Left lung (tissue), 4 donors: ENCODE measurements at regions not wholly inside any gene's neighbourhood (a gene's known extent, or its start where the extent isn't known, plus 50 kb on each side); places are given as distances from the start of the nearest gene placed in this dataset.

Experiments used
- ATAC-seq: fragments of 200-7000 bp; cut with Tn5 transposase; one replicate; pipeline ENCODE4 v1.9.1; 2020; ENCODE audit warnings: moderate library complexity
- DNase-seq, 4 donors: peaks; one replicate each; pipeline ENCODE4 v3.0.0-alpha.2; 2013 to 2020
- H3K27ac ChIP-seq, 2 donors: fragments of 200-600 bp; sonication (generic) in 1 of 2; one replicate each; pipeline versions ENCODE4 v1.5.0 to v1.8.0; 2020 to 2021
- H3K27me3 ChIP-seq, 2 donors: fragments of 200-600 bp; sonication (generic) in 1 of 2; one replicate each; pipeline versions ENCODE4 v1.5.0 to v1.8.0; 2020 to 2021
- H3K36me3 ChIP-seq, 2 donors: fragments of 200-600 bp; sonication (generic) in 1 of 2; one replicate each; pipeline versions ENCODE4 v1.5.0 to v1.8.0; 2020 to 2021
- H3K4me1 ChIP-seq, 2 donors: fragments of 200-600 bp; one replicate each; pipeline ENCODE4 v1.8.0; 2021
- H3K4me3 ChIP-seq, 2 donors: fragments of 200-600 bp; sonication (generic) in 1 of 2; one replicate each; pipeline versions ENCODE4 v1.5.0 to v1.8.0; 2020 to 2021; ENCODE audit warnings: mild to moderate bottlenecking in 1 of 2
- H3K9me3 ChIP-seq, 2 donors: fragments of 200-600 bp; sonication (generic) in 1 of 2; one replicate each; pipeline versions ENCODE4 v1.5.0 to v1.8.0; 2020 to 2021
- intact Hi-C, 2 donors: fragments of 100-400 bp; cut with DNase I; formaldehyde crosslinking; loops; one replicate each; pipeline versions ENCODE4 v1.11.2 to v1.14.2; 2022
- TF ChIP-seq, protein P1 (sequence below), 2 donors: fragments of 200-600 bp; sonication (generic) in 1 of 2; IDR thresholded peaks; one replicate each; pipeline versions ENCODE4 v1.5.0 to v1.8.0; 2021; ENCODE audit warnings: antibody characterized with exemption in 2 of 2
- donor health status: DM: no; HTN: yes; CAD: no.
- donor health status: DM: no; HTN: no; CAD: no.

GRCh38 chr9:4435197-4435596 is 55.1 kb upstream of the SLC1A1 start:
- Histone ChIP-seq H3K36me3 (no peaks in the 10 kb centered on the region), H3K4me1 (peaks cover 0 to 1% of the 10 kb centered on the region in 2 donors), H3K27me3 (no peaks in the 10 kb centered on the region), H3K27ac (no peak overlapping the region), H3K9me3 (no peaks in the 10 kb centered on the region), H3K4me3 (no peak overlapping the region)
- no peak for DNase-seq
- ATAC-seq, result no peak
- TF ChIP-seq, protein P1, sequence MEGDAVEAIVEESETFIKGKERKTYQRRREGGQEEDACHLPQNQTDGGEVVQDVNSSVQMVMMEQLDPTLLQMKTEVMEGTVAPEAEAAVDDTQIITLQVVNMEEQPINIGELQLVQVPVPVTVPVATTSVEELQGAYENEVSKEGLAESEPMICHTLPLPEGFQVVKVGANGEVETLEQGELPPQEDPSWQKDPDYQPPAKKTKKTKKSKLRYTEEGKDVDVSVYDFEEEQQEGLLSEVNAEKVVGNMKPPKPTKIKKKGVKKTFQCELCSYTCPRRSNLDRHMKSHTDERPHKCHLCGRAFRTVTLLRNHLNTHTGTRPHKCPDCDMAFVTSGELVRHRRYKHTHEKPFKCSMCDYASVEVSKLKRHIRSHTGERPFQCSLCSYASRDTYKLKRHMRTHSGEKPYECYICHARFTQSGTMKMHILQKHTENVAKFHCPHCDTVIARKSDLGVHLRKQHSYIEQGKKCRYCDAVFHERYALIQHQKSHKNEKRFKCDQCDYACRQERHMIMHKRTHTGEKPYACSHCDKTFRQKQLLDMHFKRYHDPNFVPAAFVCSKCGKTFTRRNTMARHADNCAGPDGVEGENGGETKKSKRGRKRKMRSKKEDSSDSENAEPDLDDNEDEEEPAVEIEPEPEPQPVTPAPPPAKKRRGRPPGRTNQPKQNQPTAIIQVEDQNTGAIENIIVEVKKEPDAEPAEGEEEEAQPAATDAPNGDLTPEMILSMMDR (IDR thresholded peaks at IDR 0.05), result no peak
- intact Hi-C loops, result no loop called here

DNA sequence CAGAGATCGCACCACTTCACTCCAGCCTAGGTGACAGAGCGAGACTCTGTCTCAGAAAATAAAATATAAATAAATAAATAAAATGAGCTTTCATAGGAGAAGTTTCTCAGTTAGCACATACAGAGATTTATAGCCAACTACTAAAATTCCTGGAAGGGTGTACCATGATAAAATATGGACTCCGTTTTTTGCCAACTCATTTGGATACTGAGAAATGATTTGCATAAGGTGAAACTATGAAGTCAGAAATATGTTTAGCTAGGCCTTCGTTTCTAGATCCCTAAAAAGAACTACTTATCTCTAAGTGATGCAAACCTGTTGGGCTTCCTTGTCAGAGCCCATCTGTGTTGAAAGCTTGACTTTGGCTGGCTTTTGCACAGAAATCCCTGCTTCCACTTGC is 56.9 kb upstream of the SLC1A1 start:
- Histone ChIP-seq H3K4me3 (no peak overlapping the region), H3K27me3 (no peaks in the 10 kb centered on the region), H3K4me1 (peaks cover 0 to 3% of the 10 kb centered on the region in 2 donors), H3K36me3 (no peaks in the 10 kb centered on the region), H3K27ac (no peak overlapping the region), H3K9me3 (no peaks in the 10 kb centered on the region)
- DNase-seq (no peak), ATAC-seq (no peak)
- intact Hi-C loops, result no loop called here
- TF ChIP-seq, protein P1 (IDR thresholded peaks at IDR 0.05), result no peak

DNA sequence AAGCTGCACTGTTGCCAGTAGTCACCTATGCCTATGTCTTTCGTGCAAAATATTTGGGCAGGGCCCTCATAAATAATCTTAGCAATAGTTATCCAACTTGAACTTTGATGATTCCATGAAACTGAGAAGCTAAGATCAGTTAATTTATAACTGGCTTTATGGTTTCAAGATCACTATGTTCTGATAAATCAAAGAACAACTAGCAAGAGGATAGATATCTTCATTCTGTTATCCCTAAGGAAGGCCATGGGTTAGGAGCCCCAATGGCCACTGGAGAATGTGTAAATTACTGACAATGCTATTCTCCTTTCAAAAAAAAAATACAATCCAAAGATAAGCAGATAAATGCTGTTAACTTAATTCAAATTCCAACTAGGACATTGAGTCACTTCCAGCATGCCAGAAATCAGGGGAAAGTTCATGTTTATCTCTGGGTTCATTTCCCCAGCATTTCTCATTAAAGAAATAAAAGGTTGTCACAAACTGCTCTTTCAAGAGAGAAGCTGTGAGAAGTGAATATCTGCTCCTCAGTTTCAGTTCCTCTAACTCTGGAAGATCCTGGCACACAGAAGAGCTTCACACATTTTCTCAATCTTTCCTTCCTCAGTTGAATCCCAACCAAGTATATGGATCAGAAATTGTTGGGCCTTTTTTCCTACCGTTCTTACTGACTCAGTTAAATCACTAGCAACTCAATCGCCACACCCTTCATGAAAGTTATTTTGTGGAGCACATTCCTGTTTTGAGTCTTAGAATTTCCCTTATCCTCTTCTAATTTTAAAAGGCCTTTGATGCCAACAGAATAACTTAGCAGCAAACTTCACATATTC is 59.6 kb upstream of the SLC1A1 start:
- no peak for ATAC-seq
- Histone ChIP-seq H3K4me3 (no peak overlapping the region), H3K36me3 (no peaks in the 10 kb centered on the region), H3K9me3 (no peaks in the 10 kb centered on the region), H3K27me3 (no peaks in the 10 kb centered on the region), H3K4me1 (peaks cover 0 to 7% of the 10 kb centered on the region in 2 donors), H3K27ac (no peak overlapping the region)
- no peak for DNase-seq
- intact Hi-C loops, result no loop called here
- TF ChIP-seq, protein P1 (IDR thresholded peaks at IDR 0.05), result no peak

GRCh38 chr9:4425319-4426045 is 64.8 kb upstream of the SLC1A1 start:
- no peak for ATAC-seq
- Histone ChIP-seq H3K9me3 (no peaks in the 10 kb centered on the region), H3K4me1 (peaks cover 3 to 11% of the 10 kb centered on the region in 2 donors), H3K36me3 (no peaks in the 10 kb centered on the region), H3K4me3 (no peak overlapping the region), H3K27me3 (no peaks in the 10 kb centered on the region), H3K27ac (peak overlapping the region in 1 of 2 donors; percentile 50)
- DNase-seq, result no peak
- intact Hi-C loops, result no loop called here
- TF ChIP-seq, protein P1 (IDR thresholded peaks at IDR 0.05), result no peak

GRCh38 chr9:4424891-4425290 is 65.4 kb upstream of the SLC1A1 start:
- H3K4me1 ChIP-seq, result peaks cover 3 to 8% of the 10 kb centered on the region in 2 donors
- H3K36me3 ChIP-seq, result no peaks in the 10 kb centered on the region
- ATAC-seq (no peak), DNase-seq (no peak)
- no peaks in the 10 kb centered on the region for H3K9me3 ChIP-seq
- no peaks in the 10 kb centered on the region for H3K27me3 ChIP-seq
- peak overlapping the region in 1 of 2 donors; percentile 50 for H3K27ac ChIP-seq
- TF ChIP-seq, protein P1 (IDR thresholded peaks at IDR 0.05), result no peak
- H3K4me3 ChIP-seq, result no peak overlapping the region
- intact Hi-C loops, result no loop called here
